ENCODE measurements at regions not wholly inside any gene's neighbourhood (a gene's known extent, or its start where the extent isn't known, plus 50 kb on each side); places are given as distances from the start of the nearest gene placed in this dataset.

GRCh38 chr9:8012986-8013385 lies 213.4 kb upstream of the DMAC1 start:
- Mint-ChIP-seq H3K27me3 (ENCODE audit: low read depth) (no peaks in the 10 kb centered on the region), H3K4me1 (ENCODE audit: low read depth) (no peaks in the 10 kb centered on the region), H3K4me3 (no peak overlapping the region), H3K27ac (no peak overlapping the region), H3K9me3 (ENCODE audit: insufficient read depth) (peaks cover 13% of the 10 kb centered on the region), H3K36me3 (ENCODE audit: low read depth) (no peaks in the 10 kb centered on the region)
- DNase-seq (no peak), ATAC-seq (no peak)
- ChIA-PET CTCF (no interaction called here), POLR2A (no interaction called here)

- Mint-ChIP-seq H3K27me3 (ENCODE audit: low read depth) (no peaks in the 10 kb centered on the region), H3K36me3 (ENCODE audit: low read depth) (no peaks in the 10 kb centered on the region), H3K9me3 (ENCODE audit: insufficient read depth) (peaks cover 13% of the 10 kb centered on the region), H3K4me3 (no peak overlapping the region), H3K4me1 (ENCODE audit: low read depth) (no peaks in the 10 kb centered on the region), H3K27ac (no peak overlapping the region)
- ATAC-seq (no peak), DNase-seq (no peak)
- CTCF ChIA-PET = no interaction called here
- POLR2A ChIA-PET = no interaction called here
Measured at GRCh38 chr9:8011974-8012373, 212.4 kb upstream of the DMAC1 start.

GRCh38 chr9:7996558-7996957 lies 197.0 kb upstream of the DMAC1 start:
- POLR2A ChIA-PET = no interaction called here
- Mint-ChIP-seq H3K27me3 (ENCODE audit: low read depth) (no peaks in the 10 kb centered on the region), H3K4me3 (no peak overlapping the region), H3K36me3 (ENCODE audit: low read depth) (no peaks in the 10 kb centered on the region), H3K9me3 (ENCODE audit: insufficient read depth) (no peaks in the 10 kb centered on the region), H3K4me1 (ENCODE audit: low read depth) (no peaks in the 10 kb centered on the region), H3K27ac (no peak overlapping the region)
- CTCF ChIA-PET = no interaction called here
- DNase-seq = no peak
- no peak for ATAC-seq

GRCh38 chr9:7988644-7989280 lies 189.2 kb upstream of the DMAC1 start:
- DNase-seq (no peak), ATAC-seq (no peak)
- Mint-ChIP-seq H3K9me3 (ENCODE audit: insufficient read depth) (peaks cover 13% of the 10 kb centered on the region), H3K27me3 (ENCODE audit: low read depth) (no peaks in the 10 kb centered on the region), H3K27ac (no peak overlapping the region), H3K36me3 (ENCODE audit: low read depth) (peaks cover 5% of the 10 kb centered on the region), H3K4me3 (no peak overlapping the region), H3K4me1 (ENCODE audit: low read depth) (peaks cover 2% of the 10 kb centered on the region)
- ChIA-PET CTCF (interaction anchor here (1.0 kb wide), 1 partner anchor 11 kb away, joined by 3 read pairs; no protein-coding TSS in a partner anchor), POLR2A (interaction anchor here (1.0 kb wide), 1 partner anchor 9 kb away, joined by 4 read pairs; no protein-coding TSS in a partner anchor)

- ChIA-PET POLR2A (no interaction called here), CTCF (interaction anchor here (0.6 kb wide), 1 partner anchor 67 kb away, joined by 3 read pairs; no protein-coding TSS in a partner anchor)
- Mint-ChIP-seq H3K4me1 (ENCODE audit: low read depth) (peaks cover 38% of the 10 kb centered on the region), H3K9me3 (ENCODE audit: insufficient read depth) (peaks cover 17% of the 10 kb centered on the region), H3K27me3 (ENCODE audit: low read depth) (no peaks in the 10 kb centered on the region), H3K36me3 (ENCODE audit: low read depth) (peaks cover 16% of the 10 kb centered on the region), H3K27ac (no peak overlapping the region), H3K4me3 (no peak overlapping the region)
- DNase-seq (no peak), ATAC-seq (no peak)
Measured at GRCh38 chr9:7984692-7985091, 185.1 kb upstream of the DMAC1 start.

GRCh38 chr9:7984203-7984602 lies 184.6 kb upstream of the DMAC1 start:
- Mint-ChIP-seq H3K27ac (no peak overlapping the region), H3K4me1 (ENCODE audit: low read depth) (peaks cover 41% of the 10 kb centered on the region), H3K36me3 (ENCODE audit: low read depth) (peaks cover 16% of the 10 kb centered on the region), H3K27me3 (ENCODE audit: low read depth) (no peaks in the 10 kb centered on the region), H3K9me3 (ENCODE audit: insufficient read depth) (peaks cover 17% of the 10 kb centered on the region), H3K4me3 (no peak overlapping the region)
- POLR2A ChIA-PET = no interaction called here
- CTCF ChIA-PET = no interaction called here
- no peak for ATAC-seq
- DNase-seq = no peak

GRCh38 chr9:7983490-7983889 lies 183.9 kb upstream of the DMAC1 start:
- no peak overlapping the region for H3K4me3 Mint-ChIP-seq
- H3K27me3 Mint-ChIP-seq (ENCODE audit: low read depth) = no peaks in the 10 kb centered on the region
- POLR2A ChIA-PET = interaction anchor here (1.5 kb wide), 1 partner anchor 37 kb away, joined by 6 read pairs; no protein-coding TSS in a partner anchor
- no peak for ATAC-seq
- peak overlapping the region; percentile 30 for H3K27ac Mint-ChIP-seq
- H3K9me3 Mint-ChIP-seq (ENCODE audit: insufficient read depth) = peaks cover 13% of the 10 kb centered on the region
- no peak for DNase-seq
- H3K4me1 Mint-ChIP-seq (ENCODE audit: low read depth) = peaks cover 43% of the 10 kb centered on the region
- CTCF ChIA-PET = interaction anchor here (0.8 to 0.9 kb wide), 2 partner anchors 16 to 25 kb away, joined by 3 read pairs; no protein-coding TSS in a partner anchor
- H3K36me3 Mint-ChIP-seq (ENCODE audit: low read depth) = peaks cover 14% of the 10 kb centered on the region

GRCh38 chr9:7982907-7983306 lies 183.3 kb upstream of the DMAC1 start:
- peak overlapping the region; percentile 79 for H3K27ac Mint-ChIP-seq
- H3K9me3 Mint-ChIP-seq (ENCODE audit: insufficient read depth) = peaks cover 8% of the 10 kb centered on the region
- peaks cover 14% of the 10 kb centered on the region for H3K36me3 Mint-ChIP-seq (ENCODE audit: low read depth)
- no peak overlapping the region for H3K4me3 Mint-ChIP-seq
- POLR2A ChIA-PET = interaction anchor here (1.5 kb wide), 1 partner anchor 36 kb away, joined by 6 read pairs; no protein-coding TSS in a partner anchor
- peak; percentile 30 for ATAC-seq
- H3K27me3 Mint-ChIP-seq (ENCODE audit: low read depth) = no peaks in the 10 kb centered on the region
- CTCF ChIA-PET = interaction anchor here (0.8 to 0.9 kb wide), 2 partner anchors 16 to 25 kb away, joined by 3 read pairs; no protein-coding TSS in a partner anchor
- no peak for DNase-seq
- peaks cover 49% of the 10 kb centered on the region for H3K4me1 Mint-ChIP-seq (ENCODE audit: low read depth)

- H3K4me1 Mint-ChIP-seq (ENCODE audit: low read depth) = peaks cover 69% of the 10 kb centered on the region
- peaks cover 19% of the 10 kb centered on the region for H3K36me3 Mint-ChIP-seq (ENCODE audit: low read depth)
- peaks cover 8% of the 10 kb centered on the region for H3K9me3 Mint-ChIP-seq (ENCODE audit: insufficient read depth)
- no peaks in the 10 kb centered on the region for H3K27me3 Mint-ChIP-seq (ENCODE audit: low read depth)
- H3K27ac Mint-ChIP-seq = peak overlapping the region; percentile 54
- CTCF ChIA-PET = interaction anchor here (0.9 kb wide), 1 partner anchor 102 kb away, joined by 3 read pairs; no protein-coding TSS in a partner anchor
- DNase-seq (no peak), ATAC-seq (no peak)
- H3K4me3 Mint-ChIP-seq = no peak overlapping the region
- POLR2A ChIA-PET = no interaction called here
Measured at GRCh38 chr9:7980691-7981289, 181.2 kb upstream of the DMAC1 start.

- H3K9me3 Mint-ChIP-seq (ENCODE audit: insufficient read depth) = peaks cover 8% of the 10 kb centered on the region
- no peak overlapping the region for H3K27ac Mint-ChIP-seq
- ChIA-PET POLR2A (no interaction called here), CTCF (interaction anchor here (0.9 kb wide), 1 partner anchor 101 kb away, joined by 3 read pairs; no protein-coding TSS in a partner anchor)
- H3K4me3 Mint-ChIP-seq = no peak overlapping the region
- no peak for ATAC-seq
- H3K36me3 Mint-ChIP-seq (ENCODE audit: low read depth) = peaks cover 20% of the 10 kb centered on the region
- DNase-seq = no peak
- H3K4me1 Mint-ChIP-seq (ENCODE audit: low read depth) = peaks cover 75% of the 10 kb centered on the region
- H3K27me3 Mint-ChIP-seq (ENCODE audit: low read depth) = no peaks in the 10 kb centered on the region
Measured at GRCh38 chr9:7980041-7980440, 180.5 kb upstream of the DMAC1 start.

GRCh38 chr9:7979611-7980010 lies 180.0 kb upstream of the DMAC1 start:
- Mint-ChIP-seq H3K9me3 (ENCODE audit: insufficient read depth) (peaks cover 4% of the 10 kb centered on the region), H3K27ac (no peak overlapping the region), H3K36me3 (ENCODE audit: low read depth) (peaks cover 24% of the 10 kb centered on the region), H3K4me3 (no peak overlapping the region), H3K4me1 (ENCODE audit: low read depth) (peaks cover 79% of the 10 kb centered on the region), H3K27me3 (ENCODE audit: low read depth) (no peaks in the 10 kb centered on the region)
- ChIA-PET POLR2A (no interaction called here), CTCF (interaction anchor here (0.9 kb wide), 1 partner anchor 101 kb away, joined by 3 read pairs; no protein-coding TSS in a partner anchor)
- no peak for ATAC-seq
- no peak for DNase-seq

- Mint-ChIP-seq H3K4me3 (no peak overlapping the region), H3K36me3 (ENCODE audit: low read depth) (peaks cover 26% of the 10 kb centered on the region), H3K4me1 (ENCODE audit: low read depth) (peaks cover 78% of the 10 kb centered on the region), H3K9me3 (ENCODE audit: insufficient read depth) (no peaks in the 10 kb centered on the region), H3K27me3 (ENCODE audit: low read depth) (no peaks in the 10 kb centered on the region), H3K27ac (peak overlapping the region; percentile 99)
- ATAC-seq (no peak), DNase-seq (no peak)
- ChIA-PET CTCF (interaction anchor here (1.2 to 1.7 kb wide), 2 partner anchors 11 kb away, joined by 3 to 6 read pairs; no protein-coding TSS in a partner anchor), POLR2A (no interaction called here)
Measured at GRCh38 chr9:7977586-7977985, 178.0 kb upstream of the DMAC1 start.

All from activated CD8-positive, alpha-beta T cell treated with anti-CD3 and anti-CD28 coated beads, Interleukin-2, amount 10 ng/mL, durations not matched to agents 7 days and 5 days (primary cell).